IPS DF 19.7 (cell line): ENCODE measurements at regions not wholly inside any gene's neighbourhood (a gene's known extent, or its start where the extent isn't known, plus 50 kb on each side); places are given as distances from the start of the nearest gene placed in this dataset.
A peak's percentile ranks its signal among the peaks of the same experiment; 100 is the strongest.
"Not testable (repeated sequence)": the region's sequence is repeated elsewhere in the genome, so short reads cannot be mapped to it uniquely, and the experiment has no call there.

Experiments used
- DNase-seq: peaks from one replicate; pipeline ENCODE4 v3.0.0-alpha.2; 2013; ENCODE audit warnings: low read depth, low spot score

DNA sequence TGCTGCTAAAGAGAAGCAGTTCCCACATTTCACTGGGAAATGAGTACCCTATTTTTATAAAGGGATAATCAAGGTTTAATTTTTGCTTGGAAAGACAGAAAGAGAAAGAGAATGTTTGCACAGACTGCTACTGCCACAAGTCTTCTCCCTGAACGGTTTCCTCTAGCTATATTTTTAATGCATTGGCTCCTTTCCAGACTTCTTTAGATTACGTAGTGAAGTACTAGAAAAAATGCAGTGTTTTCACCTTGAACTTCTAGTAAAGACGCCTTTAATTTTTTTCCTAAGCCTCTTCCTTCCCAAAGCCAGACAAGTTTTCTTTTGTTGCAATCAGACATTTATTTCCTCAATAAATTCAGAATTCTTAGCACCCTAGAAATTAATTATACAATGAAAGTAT, 248.3 kb upstream of the CCDC54 start:
- DNase-seq, result no peak

DNA sequence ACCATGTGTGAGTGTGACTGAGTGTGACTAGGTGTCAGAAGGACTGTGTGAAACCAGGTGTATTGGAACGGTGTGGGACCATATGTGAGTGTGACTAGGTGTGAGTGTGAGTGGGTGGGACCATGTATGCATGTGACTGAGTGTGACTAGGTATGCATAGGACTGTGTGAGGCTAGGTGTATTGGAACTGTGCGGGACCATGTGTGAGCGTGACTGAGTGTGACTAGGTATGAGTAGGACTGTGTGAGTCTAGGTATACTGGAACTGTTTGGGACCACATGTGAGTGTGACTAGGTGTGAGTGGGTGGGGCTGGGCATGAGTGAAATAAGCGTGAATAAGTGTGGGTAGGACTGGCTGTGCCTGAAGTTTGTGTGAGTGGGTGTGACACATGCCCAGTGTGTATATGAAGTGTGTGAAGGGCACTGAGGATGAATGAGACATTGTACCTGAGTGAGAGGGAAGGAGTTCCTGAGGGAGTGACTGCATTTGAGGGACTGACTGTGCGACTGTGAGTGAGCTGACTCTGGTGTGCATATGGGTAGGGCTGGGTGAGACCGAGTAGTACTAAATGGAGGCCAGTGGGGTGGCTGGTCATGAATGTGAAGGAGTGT, 247.0 kb upstream of the CCDC54 start:
- DNase-seq, result no peak

DNA sequence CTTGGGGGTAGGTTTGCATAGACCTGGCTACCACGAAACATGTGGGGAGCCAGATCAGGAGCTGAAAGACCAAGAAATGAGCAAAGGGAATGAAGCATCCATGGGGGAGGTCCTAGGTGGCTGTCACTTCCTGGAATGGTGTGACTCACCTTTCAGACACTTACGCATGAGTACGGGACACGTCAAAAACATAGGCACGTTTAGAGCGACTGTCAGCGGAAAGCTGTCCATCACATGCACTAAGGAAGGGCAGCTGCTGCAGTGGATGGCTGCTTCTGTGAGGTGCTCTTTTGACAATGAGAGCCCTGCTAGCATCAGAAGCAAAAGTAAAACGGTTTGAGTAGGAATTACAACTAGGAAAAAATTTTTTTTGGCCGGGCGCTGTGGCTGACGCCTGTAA, 244.6 kb upstream of the CCDC54 start:
- DNase-seq, result no peak

DNA sequence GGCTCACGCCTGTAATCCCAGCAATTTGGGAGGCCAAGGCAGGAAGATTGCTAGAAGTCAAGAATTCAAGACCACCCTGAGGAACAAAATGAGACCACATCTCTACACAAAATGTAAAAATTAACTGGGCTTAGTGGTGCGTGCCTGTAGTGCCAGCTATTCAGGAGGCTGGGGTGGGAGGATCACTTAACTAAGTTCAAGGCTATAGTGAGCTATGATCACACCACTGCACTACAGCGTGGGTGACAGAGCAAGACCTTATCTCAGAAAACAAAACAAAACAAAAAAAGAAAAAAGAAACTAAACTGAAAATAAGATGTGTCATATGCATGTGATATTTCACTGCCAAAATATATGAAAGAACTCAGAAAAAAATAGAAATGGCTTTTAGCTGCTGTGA, 243.3 kb upstream of the CCDC54 start:
- DNase-seq, result no peak

DNA sequence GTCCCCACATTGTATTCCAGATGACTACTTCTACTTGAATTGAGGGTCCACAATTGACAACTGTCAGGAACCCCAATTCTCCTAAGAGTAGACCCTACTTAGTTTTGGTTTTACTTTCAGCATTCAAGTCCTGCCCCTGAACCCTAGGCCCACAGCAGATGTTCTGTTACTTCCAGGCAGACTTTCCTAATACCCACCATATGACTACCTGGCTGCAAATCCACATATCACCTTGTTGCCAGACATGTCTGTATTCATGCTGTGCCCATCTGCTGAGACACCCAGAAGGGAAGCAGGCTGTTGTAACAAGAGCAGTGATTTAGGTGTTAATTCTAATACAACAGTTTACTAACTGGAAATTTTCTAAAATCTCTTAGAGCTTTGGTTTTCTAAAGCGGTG, 235.1 kb upstream of the CCDC54 start:
- no peak for DNase-seq

DNA sequence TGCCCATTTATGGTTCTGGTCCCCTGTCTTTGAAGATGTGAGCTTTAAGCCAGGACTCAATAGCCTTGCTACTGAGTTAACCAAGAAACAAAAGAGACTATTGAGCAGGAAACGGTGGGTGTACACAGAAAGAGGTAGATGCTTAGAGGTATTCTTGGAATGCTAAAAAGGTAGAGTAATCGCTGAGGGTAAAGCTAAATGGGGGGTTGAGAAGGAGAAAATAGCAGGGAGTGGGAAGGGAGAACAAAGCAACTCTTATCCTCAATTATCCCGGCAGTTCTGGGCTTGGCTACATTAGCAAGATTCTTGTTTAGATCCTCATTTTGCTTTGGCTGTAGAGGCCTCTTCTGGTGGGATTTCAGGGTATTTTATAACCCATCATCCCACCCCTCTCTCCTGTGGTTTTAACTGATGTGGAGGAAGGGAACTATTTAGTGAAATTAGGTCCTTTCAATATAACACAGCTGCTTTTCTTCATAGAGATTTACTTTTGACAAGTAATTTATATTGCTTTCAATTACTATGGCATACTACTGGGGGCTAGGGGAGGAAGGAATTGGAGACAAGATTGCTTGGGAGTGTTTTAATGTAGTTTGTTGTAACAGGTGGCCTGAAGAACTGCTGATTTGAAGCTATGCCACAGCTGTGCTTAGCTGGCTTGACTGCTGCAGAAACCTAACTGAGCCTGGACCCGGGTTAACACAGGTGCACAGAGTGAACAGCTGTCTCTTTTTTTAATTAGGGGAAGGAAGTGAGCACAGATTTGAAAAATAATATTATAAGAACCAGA, 234.3 kb upstream of the CCDC54 start:
- peak; percentile 15 for DNase-seq

DNA sequence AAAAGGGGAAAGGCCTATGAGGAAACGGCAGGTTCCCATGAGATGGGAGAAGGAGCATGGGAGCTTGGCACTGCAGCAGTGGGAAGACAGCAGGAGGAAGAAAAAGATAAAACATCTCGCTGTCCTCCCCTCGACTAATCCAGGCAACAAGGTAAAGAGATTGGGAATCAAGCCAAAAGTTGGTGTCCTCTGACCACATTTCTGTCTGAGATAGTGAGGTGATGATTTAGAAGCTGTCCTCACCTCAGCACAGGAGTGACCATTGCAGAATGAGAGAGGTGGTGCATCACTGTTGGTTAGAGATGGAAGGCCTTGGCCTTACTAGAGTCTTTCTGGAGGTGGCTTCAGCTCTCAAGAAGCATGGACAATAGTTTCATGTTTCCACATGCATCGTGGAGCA, 226.6 kb upstream of the CCDC54 start:
- DNase-seq, result no peak

DNA sequence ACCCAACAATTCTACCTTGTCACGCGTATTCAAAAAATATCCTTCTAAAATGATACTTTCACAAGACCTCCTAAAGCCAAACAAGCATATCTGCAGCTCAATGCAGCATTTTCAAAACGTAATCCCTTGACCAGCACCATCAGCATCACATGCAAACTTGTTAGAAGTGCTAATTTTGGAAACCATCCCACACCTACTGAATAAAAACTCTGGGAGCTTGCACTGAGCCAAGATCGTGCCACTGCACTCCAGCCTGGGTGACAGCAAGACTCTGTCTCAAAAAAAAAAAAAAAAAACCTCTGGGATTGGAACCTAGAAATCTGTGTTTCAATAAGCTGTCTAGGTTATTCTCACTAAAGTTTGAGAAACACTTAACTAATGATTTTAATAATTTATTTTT, 223.3 kb upstream of the CCDC54 start:
- DNase-seq, result no peak

DNA sequence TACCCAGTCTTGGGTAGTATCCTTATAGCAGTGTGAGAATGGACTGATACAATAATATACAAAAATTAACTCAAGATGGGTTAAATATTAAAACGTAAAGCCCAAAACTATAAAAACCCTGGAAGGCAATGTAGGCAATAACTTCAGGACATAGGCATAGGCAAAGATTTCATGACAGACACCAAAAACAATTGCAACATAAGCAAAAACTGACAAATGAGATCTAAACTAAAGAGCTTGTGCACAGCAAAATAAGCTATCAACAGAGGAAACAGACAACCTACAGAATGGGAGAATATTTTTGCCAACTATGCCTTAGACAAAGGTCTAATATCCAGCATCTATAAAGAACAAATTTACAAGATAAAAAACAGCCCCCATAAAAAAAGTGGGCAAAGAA, 204.8 kb upstream of the CCDC54 start:
- no peak for DNase-seq

DNA sequence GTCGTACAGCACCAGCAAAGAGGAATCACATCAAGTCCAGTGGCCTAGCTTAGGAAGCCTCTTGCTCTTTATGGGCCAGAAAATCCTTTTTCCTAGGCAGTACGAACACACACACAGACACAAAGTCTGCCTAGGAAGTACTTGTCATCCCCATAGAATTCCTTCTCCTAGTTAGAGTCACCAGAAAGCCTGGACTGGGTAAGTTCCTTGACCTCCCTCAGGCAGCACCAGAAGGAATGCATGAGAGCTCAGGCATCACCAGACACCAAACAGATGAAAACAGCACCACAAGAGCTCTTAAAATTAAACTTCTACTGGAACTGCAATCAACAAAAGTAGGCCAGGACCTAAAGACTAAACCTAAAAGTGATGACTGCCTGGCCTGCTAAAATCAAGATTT, 192.9 kb upstream of the CCDC54 start:
- DNase-seq, result no peak

DNA sequence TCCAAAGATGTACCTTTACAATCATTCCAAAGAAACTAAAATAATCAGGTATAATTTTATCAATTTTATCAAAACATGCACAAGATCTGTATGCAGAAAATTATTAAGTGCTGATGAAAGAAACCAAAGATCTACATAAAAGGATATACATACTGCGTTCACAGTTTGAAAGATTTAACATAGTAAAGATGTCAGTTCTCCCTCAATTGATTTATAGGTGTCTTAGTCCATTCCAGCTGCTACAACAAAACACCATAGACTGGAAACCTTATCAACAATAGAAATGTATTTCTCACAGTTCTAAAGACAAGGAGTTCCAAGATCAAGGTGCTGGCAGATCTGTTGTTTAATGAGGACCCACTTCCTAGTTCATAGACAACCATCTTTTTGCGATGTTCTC, 189.0 kb upstream of the CCDC54 start:
- no peak for DNase-seq

DNA sequence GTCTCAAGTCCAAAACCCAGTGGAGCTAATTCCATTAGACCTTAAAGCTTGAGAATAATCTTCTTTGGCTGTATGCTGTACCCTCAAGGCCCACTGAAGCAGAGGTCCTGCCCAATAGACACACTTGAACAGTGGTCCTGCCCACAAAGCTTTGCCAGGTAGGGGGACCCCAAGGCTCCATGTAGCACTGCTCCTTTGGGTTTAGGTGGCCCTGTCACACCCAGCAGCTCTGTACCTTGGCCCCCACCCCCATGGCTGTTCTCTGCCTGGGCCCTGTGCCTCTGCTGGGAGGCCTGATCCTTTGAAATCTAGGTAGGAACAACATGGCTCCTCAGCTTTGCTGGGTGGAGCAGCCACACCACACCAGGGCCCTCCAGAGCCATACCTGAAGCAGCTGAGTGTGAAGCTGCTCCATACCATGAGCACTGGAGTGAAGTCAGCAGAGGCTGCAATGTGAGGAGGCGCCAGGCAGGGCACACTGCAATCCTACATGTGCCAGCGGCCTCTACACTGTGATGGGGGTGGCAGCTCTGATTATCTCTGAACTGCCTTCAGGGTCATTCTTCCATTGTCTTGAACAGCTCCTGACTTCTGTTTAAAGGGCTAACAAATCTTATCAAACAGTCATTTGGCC, 188.0 kb upstream of the CCDC54 start:
- no peak for DNase-seq

DNA sequence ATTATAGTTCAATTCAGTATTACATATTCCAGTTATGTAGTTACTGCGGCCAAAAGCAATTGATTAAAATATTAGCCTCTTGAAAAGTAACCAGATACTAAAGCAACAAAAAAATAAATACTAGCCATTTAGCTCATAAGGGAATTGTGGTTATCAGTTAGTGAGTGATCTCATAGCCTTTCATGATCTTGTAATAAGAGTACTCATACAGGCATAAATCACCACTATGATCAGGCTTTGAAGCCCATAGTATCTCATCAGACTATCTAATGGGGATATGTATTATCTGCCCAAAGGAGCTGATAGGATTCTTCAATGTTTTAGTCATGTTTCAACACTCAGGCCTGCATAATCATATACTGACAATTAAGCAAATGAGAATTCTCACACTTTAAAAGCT, 184.1 kb upstream of the CCDC54 start:
- DNase-seq, result no peak

DNA sequence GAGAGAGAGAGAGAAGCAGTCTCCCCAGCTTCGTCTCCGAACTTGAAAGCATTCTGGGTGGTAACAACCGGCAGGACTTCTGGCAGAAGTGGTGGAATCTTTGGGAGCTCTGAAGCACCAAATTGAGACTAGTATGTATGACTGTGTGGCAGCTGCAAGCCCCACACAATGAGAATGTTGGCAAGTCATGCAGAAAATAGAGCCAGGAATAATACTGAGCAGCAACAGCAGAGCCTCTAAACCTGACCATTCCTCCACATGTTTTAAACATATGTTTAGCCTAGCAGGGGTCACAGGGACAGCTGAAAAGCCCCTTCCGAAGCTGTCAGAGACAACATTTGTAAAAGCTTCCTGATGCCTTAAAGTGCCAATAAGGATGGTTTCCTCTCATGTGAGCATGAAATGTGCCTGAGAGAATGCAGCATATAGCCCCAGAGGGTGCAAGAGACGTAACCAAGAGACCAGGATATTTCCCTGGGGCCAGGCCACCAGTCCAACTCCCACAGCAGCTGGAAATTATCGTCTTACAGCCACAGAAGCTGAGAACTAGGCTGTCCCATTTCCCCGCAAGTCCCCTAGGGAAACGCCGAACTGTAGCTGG, 178.6 kb upstream of the CCDC54 start:
- DNase-seq, result no peak

DNA sequence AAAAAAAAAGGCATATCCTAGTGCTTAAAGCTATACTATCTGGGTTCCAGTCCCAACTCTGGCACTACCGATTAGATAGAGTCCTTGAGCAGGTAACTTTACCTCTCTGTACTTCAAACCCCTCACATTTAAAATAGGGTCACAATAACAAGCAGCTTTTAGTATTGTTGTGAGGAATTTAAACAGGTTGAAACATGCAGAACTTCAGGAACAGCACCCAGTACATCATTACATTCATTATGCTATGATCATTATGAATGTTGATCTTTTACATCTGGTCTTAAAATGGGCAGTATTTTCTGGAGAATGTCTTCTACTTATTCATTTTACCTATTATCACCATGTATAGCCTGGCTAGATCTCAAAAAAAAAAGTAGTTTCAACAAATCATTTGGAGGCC, 176.1 kb upstream of the CCDC54 start:
- DNase-seq, result no peak

DNA sequence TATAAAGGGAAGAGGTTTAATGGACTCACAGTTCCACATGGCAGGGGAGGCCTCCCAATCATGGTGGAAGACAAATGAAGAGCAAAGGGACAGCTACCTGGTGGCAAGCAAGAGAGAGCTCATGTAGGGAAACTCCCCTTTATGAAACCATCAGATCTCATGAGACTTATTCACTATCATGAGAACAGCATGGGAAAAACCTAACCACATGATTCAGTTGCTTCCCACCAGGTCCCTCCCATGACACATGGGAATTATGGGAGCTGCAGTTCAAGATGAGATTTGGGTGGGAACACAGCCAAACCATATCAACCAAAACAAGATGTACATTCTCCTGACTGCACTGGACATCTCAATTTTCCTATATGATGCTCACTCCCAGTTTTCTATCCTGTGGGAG, 174.4 kb upstream of the CCDC54 start:
- DNase-seq, result not testable (repeated sequence)

DNA sequence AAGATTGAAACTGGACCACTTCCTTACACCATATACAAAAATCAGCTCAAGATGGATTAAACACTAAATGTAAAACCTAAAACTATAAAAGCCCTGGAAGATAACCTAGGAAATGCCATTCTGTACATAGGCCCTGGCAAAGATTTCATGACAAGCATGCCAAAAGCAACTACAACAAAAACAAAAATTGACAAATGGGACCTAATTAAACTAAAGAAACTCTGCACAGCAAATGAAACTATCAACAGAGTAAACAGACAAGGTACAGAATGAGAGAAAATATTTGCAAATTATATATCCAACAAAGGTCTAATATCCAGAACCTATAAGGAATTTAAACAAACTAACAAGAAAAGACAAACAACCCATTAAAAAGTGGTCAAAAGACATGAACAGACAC, 173.1 kb upstream of the CCDC54 start:
- DNase-seq, result no peak

DNA sequence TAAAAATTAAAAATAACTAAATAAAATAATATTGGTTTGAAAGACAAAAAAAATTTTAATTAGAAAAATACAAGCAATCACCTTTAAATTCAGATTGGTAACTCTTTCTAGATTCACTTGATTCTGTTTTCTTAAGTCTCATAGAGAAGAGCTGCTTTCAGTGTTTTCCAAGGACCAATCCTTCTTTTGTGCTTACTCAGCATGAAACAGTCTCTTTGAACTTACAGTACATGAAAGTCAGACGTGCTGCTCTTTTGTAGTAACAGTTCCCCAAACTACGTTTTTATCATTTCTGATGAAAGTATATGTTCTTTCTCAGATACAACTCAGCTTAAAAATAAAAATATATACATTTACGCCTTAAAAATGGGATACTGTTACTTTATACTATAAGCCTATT, 171.9 kb upstream of the CCDC54 start:
- no peak for DNase-seq

DNA sequence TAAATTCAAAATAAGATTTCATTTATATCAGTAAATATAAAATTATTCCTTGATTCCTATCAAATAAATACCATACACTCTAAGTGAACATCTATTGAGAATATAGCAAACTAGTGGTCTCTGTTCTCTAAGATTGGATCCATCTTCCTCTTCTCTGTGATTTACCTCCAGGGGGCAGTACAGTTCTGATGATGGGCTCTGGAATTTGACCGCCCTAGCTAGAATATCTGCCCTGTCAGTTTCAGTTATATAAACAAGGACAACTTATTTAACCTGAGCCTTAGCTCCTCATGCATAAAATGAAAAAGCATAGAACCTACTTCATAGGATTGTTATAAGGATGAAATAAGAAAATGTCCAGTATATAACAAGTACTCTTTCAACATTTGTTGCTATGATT, 171.1 kb upstream of the CCDC54 start:
- DNase-seq, result no peak

DNA sequence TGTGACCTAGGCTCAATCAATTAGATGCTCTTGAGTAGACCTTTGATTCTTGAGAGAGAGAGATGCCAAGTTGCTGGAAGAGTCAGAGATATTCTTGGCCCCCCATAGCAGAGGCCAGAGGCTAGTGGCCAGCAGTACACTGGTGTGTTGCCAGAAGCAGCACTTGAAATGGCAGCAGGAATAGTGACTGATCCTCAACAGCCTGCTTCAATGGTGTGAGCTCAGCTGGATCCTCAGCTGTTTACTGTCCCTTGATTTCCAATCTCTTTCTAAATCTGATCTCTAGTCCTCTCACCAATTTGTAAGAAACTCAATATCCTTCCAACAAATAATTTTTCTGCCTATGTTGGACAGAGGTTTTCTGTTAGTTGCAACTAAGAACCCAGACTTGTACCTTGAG, 170.3 kb upstream of the CCDC54 start:
- no peak for DNase-seq

DNA sequence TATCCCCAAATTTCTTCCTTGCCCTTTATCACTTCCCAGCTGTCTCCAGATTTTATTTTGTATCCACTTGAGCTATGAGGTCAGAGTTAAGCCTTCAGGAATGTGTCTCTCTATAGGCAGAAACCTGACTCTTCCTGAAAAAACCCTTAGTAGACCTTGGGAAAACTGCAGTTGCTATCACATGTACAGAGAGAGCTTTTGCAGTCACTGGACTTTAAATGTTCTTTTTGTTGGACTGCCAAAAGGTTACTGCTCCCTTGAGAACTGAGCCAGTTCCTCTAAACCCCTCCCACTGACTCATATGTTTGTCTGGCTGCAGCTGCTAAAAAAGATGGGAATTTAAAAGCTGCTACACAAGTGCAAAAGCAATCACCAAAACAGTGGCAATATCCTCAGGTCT, 169.1 kb upstream of the CCDC54 start:
- DNase-seq, result no peak

DNA sequence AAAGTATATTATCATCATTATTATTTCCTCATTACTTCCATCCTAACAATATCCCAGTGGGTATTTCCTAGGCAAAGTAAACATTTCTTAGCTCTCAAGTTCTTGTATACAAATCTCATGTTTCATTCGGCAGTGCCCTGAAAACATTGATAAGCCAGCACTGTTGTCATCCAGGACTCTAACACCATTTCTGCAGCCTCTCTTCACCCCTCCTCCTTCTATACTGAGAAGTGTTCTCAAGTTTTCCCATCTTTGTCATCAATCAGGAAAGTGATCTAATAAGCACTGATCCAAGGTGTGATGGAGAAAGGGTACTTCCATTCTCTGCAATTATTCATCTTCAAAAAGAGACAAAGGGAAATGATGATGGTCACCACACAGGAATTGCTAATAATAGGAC, 168.4 kb upstream of the CCDC54 start:
- DNase-seq, result no peak
